HCT116 (cell line): ENCODE measurements at regions not wholly inside any gene's neighbourhood (a gene's known extent, or its start where the extent isn't known, plus 50 kb on each side); places are given as distances from the start of the nearest gene placed in this dataset.

Source experiments
- ATAC-seq: fragments of 200-7000 bp; cut with Tn5 transposase; 2 replicates; pipeline ENCODE4 v1.9.1; 2020; ENCODE audit warnings: mild to moderate bottlenecking, moderate library complexity
- BruUV-seq: library from RNA; stranded (reverse); fragments of 400-500 nt; replicated peaks from 2 replicates; lab custom pipeline; 2021; lab: Mats Ljungman, UMichigan
- CTCF ChIA-PET: fragments of 300-600 bp; sonication (Branson Sonifier 250); formaldehyde crosslinking; loops from one replicate; lab custom pipeline; 2021; ENCODE audit warnings: antibody characterized with exemption; lab: Charles Lee
- POLR2A ChIA-PET: fragments of 300-600, 350-600 bp; sonication (Branson Sonifier 250); formaldehyde crosslinking; loops from one replicate; lab custom pipeline; 2021; ENCODE audit warnings: antibody characterized with exemption; lab: Charles Lee
- RAD21 ChIA-PET, 2 experiments: fragments of 300-600 bp; sonication (Branson Sonifier 250); formaldehyde crosslinking; loops; one replicate each; lab custom pipeline; 2023; ENCODE audit warnings: low total read pairs in 2 of 2; ENCODE audit not compliant: uncharacterized antibody in 2 of 2, unreplicated experiment in 2 of 2, low non-redundant PET in 1 of 2; lab: Charles Lee
- DNase-seq: peaks from one replicate; pipeline ENCODE4 v3.0.0-alpha.2; 2010; ENCODE audit warnings: low read depth, low spot score
- H2AFZ ChIP-seq: fragments of 200-600 bp; shearing (Covaris generic), sonication (generic); 2 replicates; pipeline ENCODE4 v1.6.1; 2017; ENCODE audit warnings: low read depth, mixed run types, mixed read lengths, antibody characterized with exemption, low read length; ENCODE audit not compliant: poor library complexity, severe bottlenecking
- H3K27ac ChIP-seq: 2 replicates; pipeline ENCODE4 v1.5.1; 2012; ENCODE audit warnings: low read depth, low read length
- H3K27me3 ChIP-seq: fragments of 200-600 bp; sonication (generic); 2 replicates; pipeline ENCODE4 v1.6.1; 2016; ENCODE audit warnings: mixed run types, low read length, mixed read lengths; ENCODE audit not compliant: insufficient read depth
- H3K36me3 ChIP-seq, 2 experiments: fragments of 200-500 bp in 1 of 2; fragments of 200-600 bp in 1 of 2; sonication (Bioruptor generic) in 1 of 2; sonication (generic) in 1 of 2; 2 replicates each; pipeline versions ENCODE4 v1.5.1 to v1.6.1; 2014 to 2016; ENCODE audit warnings: low read length in 2 of 2, inconsistent platforms in 1 of 2, mixed read lengths in 1 of 2, mixed run types in 1 of 2; ENCODE audit not compliant: insufficient read depth in 2 of 2, control insufficient read depth in 1 of 2
- H3K4me1 ChIP-seq, 2 experiments: fragments of 200-600 bp in 1 of 2; sonication (generic) in 1 of 2; 2 replicates each; pipeline versions ENCODE4 v1.5.1 to v1.6.1; 2012 to 2017; ENCODE audit warnings: low read length in 2 of 2, inconsistent platforms in 1 of 2, mild to moderate bottlenecking in 1 of 2, mixed read lengths in 1 of 2, mixed run types in 1 of 2, moderate library complexity in 1 of 2; ENCODE audit not compliant: insufficient read depth in 2 of 2, control insufficient read depth in 1 of 2
- H3K4me2 ChIP-seq: fragments of 200-600 bp; sonication (generic); 2 replicates; pipeline ENCODE4 v1.6.1; 2017; ENCODE audit warnings: mixed run types, low read length, mixed read lengths
- H3K4me3 ChIP-seq, 2 experiments: fragments of 200-600 bp in 1 of 2; sonication (generic) in 1 of 2; replicated peaks in 1 of 2; 2 replicates each; pipeline ENCODE4 v1.5.1; 2011 to 2016; ENCODE audit warnings: low read length in 2 of 2, control low read depth in 1 of 2, low read depth in 1 of 2, mild to moderate bottlenecking in 1 of 2, mixed read lengths in 1 of 2, mixed run types in 1 of 2
- H3K79me2 ChIP-seq: fragments of 200-600 bp; sonication (generic); 2 replicates; pipeline ENCODE4 v1.6.1; 2017; ENCODE audit warnings: mild to moderate bottlenecking, mixed run types, low read length, moderate library complexity, mixed read lengths; ENCODE audit not compliant: insufficient read depth
- H3K9ac ChIP-seq: fragments of 200-600 bp; sonication (generic); 2 replicates; pipeline ENCODE4 v1.6.1; 2016; ENCODE audit warnings: low read length, mixed read lengths
- H3K9me2 ChIP-seq: fragments of 200-600 bp; sonication (generic), shearing (Covaris generic); 2 replicates; pipeline ENCODE4 v1.6.1; 2017; ENCODE audit warnings: mixed run types, mild to moderate bottlenecking, moderate library complexity; ENCODE audit not compliant: insufficient read depth
- H3K9me3 ChIP-seq, 2 experiments: fragments of 200-500 bp in 1 of 2; fragments of 200-600 bp in 1 of 2; sonication (Bioruptor generic) in 1 of 2; sonication (generic) in 1 of 2; 2 replicates each; pipeline ENCODE4 v1.6.1; 2014 to 2017; ENCODE audit warnings: low read length in 2 of 2, mixed read lengths in 2 of 2, inconsistent platforms in 1 of 2, low read depth in 1 of 2, mild to moderate bottlenecking in 1 of 2, mixed run types in 1 of 2, moderate library complexity in 1 of 2; ENCODE audit not compliant: control insufficient read depth in 1 of 2, insufficient read depth in 1 of 2
- H4K20me1 ChIP-seq: fragments of 200-600 bp; sonication (generic), shearing (Covaris generic); 2 replicates; pipeline ENCODE4 v1.6.1; 2017; ENCODE audit warnings: mixed run types, mild to moderate bottlenecking, moderate library complexity; ENCODE audit not compliant: insufficient read depth
- ATF3 ChIP-seq: IDR thresholded peaks from 2 replicates; pipeline ENCODE4 v1.6.1; 2012
- CBX3 ChIP-seq: IDR thresholded peaks from 2 replicates; pipeline ENCODE4 v1.6.1; 2012; ENCODE audit warnings: low read depth
- CEBPB ChIP-seq: IDR thresholded peaks from 2 replicates; pipeline ENCODE4 v1.6.1; 2012; ENCODE audit warnings: low read depth
- EZH2 ChIP-seq: fragments of 200-600 bp; sonication (generic); IDR thresholded peaks from 2 replicates; pipeline ENCODE4 v1.6.1; 2017; ENCODE audit warnings: antibody characterized with exemption, mixed run types
- EZH2phosphoT487 ChIP-seq: fragments of 200-600 bp; IDR thresholded peaks from 2 replicates; pipeline ENCODE4 v1.6.1; 2018; ENCODE audit warnings: antibody characterized with exemption, borderline replicate concordance
- MAX ChIP-seq: IDR thresholded peaks from 2 replicates; pipeline ENCODE4 v1.6.1; 2012
- POLR2AphosphoS5 ChIP-seq: IDR thresholded peaks from 2 replicates; pipeline ENCODE4 v1.6.1; 2011; ENCODE audit warnings: mild to moderate bottlenecking, low read depth, low read length, moderate library complexity
- SRF ChIP-seq: IDR thresholded peaks from 2 replicates; pipeline ENCODE4 v1.6.1; 2012; ENCODE audit warnings: low read depth
- TCF7L2 ChIP-seq: IDR thresholded peaks from 2 replicates; pipeline ENCODE4 v1.7.0; 2011; ENCODE audit warnings: borderline replicate concordance, inconsistent platforms; ENCODE audit not compliant: insufficient read depth, insufficient read length; ENCODE audit errors: extremely low read depth
- ZBTB33 ChIP-seq: IDR thresholded peaks from 2 replicates; pipeline ENCODE4 v1.6.1; 2011; ENCODE audit warnings: mild to moderate bottlenecking, low read length, moderate library complexity; ENCODE audit not compliant: insufficient replicate concordance; ENCODE audit errors: extremely low read depth
- ZFX ChIP-seq: fragments of 450-650 bp; IDR thresholded peaks from 2 replicates; pipeline ENCODE4 v1.6.1; 2017
- ZNF274 ChIP-seq: fragments of 200-500 bp; sonication (Bioruptor generic); IDR thresholded peaks from 2 replicates; pipeline ENCODE4 v1.6.1; 2014; ENCODE audit warnings: mild to moderate bottlenecking, low read depth, low read length, inconsistent platforms
- intact Hi-C: fragments of 100-400 bp; cut with micrococcal nuclease; formaldehyde crosslinking; loops from 2 replicates; pipeline ENCODE4 v1.10.0; 2022
- TF ChIP-seq, protein P1 (sequence below), 3 experiments: fragments of 200-600 bp in 1 of 3; sonication (generic) in 1 of 3; IDR thresholded peaks in 2 of 3; conservative IDR thresholded peaks in 1 of 3; 2 replicates each; pipeline ENCODE4 v1.5.1; 2012 to 2017; ENCODE audit warnings: low read depth in 2 of 3, low read length in 2 of 3, antibody characterized with exemption in 1 of 3, borderline replicate concordance in 1 of 3, control low read depth in 1 of 3, mild to moderate bottlenecking in 1 of 3, mixed read lengths in 1 of 3, mixed run types in 1 of 3, moderate library complexity in 1 of 3; ENCODE audit not compliant: insufficient read depth in 1 of 3
- TF ChIP-seq, protein P2 (sequence below): IDR thresholded peaks from 2 replicates; pipeline ENCODE4 v1.6.1; 2012; ENCODE audit warnings: low read depth

- Histone ChIP-seq H3K4me2 (no peak overlapping the region), H3K36me3 (no peaks in the 10 kb centered on the region), H3K4me1 (no peaks in the 10 kb centered on the region), H2AFZ (no peak overlapping the region), H3K4me3 (no peak overlapping the region), H3K79me2 (no peaks in the 10 kb centered on the region), H3K9me2 (no peaks in the 10 kb centered on the region), H4K20me1 (no peaks in the 10 kb centered on the region), H3K9ac (no peak overlapping the region), H3K27ac (no peak overlapping the region), H3K27me3 (no peaks in the 10 kb centered on the region), H3K9me3 (peaks cover 5 to 8% of the 10 kb centered on the region in 2 experiments; a peak in 2 of 4 replicates)
- ChIA-PET CTCF (no interaction called here), POLR2A (no interaction called here), RAD21 (no interaction called here)
- TF ChIP-seq ATF3: no peak
- TF ChIP-seq CEBPB: no peak
- TF ChIP-seq, protein P1, sequence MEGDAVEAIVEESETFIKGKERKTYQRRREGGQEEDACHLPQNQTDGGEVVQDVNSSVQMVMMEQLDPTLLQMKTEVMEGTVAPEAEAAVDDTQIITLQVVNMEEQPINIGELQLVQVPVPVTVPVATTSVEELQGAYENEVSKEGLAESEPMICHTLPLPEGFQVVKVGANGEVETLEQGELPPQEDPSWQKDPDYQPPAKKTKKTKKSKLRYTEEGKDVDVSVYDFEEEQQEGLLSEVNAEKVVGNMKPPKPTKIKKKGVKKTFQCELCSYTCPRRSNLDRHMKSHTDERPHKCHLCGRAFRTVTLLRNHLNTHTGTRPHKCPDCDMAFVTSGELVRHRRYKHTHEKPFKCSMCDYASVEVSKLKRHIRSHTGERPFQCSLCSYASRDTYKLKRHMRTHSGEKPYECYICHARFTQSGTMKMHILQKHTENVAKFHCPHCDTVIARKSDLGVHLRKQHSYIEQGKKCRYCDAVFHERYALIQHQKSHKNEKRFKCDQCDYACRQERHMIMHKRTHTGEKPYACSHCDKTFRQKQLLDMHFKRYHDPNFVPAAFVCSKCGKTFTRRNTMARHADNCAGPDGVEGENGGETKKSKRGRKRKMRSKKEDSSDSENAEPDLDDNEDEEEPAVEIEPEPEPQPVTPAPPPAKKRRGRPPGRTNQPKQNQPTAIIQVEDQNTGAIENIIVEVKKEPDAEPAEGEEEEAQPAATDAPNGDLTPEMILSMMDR (IDR thresholded peaks at IDR 0.05 in 2 of 3, conservative IDR thresholded peaks at IDR 0.05 in 1 of 3; ENCODE audit: borderline replicate concordance in 1 of 3, insufficient read depth in 1 of 3, low read depth in 2 of 3, low read length in 2 of 3): no peak
- TF ChIP-seq TCF7L2: no peak
- no peak for TF ChIP-seq POLR2AphosphoS5
- no peak for TF ChIP-seq CBX3
- no peak for TF ChIP-seq ZFX
- TF ChIP-seq, protein P2, sequence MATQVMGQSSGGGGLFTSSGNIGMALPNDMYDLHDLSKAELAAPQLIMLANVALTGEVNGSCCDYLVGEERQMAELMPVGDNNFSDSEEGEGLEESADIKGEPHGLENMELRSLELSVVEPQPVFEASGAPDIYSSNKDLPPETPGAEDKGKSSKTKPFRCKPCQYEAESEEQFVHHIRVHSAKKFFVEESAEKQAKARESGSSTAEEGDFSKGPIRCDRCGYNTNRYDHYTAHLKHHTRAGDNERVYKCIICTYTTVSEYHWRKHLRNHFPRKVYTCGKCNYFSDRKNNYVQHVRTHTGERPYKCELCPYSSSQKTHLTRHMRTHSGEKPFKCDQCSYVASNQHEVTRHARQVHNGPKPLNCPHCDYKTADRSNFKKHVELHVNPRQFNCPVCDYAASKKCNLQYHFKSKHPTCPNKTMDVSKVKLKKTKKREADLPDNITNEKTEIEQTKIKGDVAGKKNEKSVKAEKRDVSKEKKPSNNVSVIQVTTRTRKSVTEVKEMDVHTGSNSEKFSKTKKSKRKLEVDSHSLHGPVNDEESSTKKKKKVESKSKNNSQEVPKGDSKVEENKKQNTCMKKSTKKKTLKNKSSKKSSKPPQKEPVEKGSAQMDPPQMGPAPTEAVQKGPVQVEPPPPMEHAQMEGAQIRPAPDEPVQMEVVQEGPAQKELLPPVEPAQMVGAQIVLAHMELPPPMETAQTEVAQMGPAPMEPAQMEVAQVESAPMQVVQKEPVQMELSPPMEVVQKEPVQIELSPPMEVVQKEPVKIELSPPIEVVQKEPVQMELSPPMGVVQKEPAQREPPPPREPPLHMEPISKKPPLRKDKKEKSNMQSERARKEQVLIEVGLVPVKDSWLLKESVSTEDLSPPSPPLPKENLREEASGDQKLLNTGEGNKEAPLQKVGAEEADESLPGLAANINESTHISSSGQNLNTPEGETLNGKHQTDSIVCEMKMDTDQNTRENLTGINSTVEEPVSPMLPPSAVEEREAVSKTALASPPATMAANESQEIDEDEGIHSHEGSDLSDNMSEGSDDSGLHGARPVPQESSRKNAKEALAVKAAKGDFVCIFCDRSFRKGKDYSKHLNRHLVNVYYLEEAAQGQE: no peak
- TF ChIP-seq SRF: no peak
- TF ChIP-seq ZNF274: no peak
- no peak for TF ChIP-seq ZBTB33
- no peak for TF ChIP-seq EZH2
- no peak for TF ChIP-seq MAX
- no peak for TF ChIP-seq EZH2phosphoT487
- no peak for ATAC-seq
- BruUV-seq: no TSS peak
- intact Hi-C loops: no loop called here
- DNase-seq: no peak
Measured at GRCh38 chr5:166977911-166978422, 1313.5 kb upstream of the WWC1 start.
